ENCODE measurements at regions not wholly inside any gene's neighbourhood (a gene's known extent, or its start where the extent isn't known, plus 50 kb on each side); places are given as distances from the start of the nearest gene placed in this dataset.

DNA sequence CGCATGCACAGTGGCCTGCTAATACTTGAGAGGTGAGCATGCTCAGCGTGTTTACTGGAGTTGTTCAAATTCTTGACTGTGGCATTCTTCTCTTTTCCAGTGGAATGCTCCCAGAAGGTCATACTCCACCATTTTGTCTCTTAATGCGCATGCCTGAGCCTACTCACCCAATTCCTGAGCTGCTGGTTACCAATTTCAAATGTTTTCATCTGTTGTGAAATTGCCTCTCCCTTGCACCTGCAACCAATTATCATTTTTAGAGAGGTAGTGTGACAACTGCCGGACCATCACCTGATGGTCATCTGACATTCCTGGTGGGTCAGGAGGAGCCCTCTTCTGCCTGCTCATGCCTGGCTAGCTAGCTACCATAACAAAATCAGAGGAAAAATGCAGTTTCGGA lies 82.2 kb upstream of the LIFR start:
- H3K4ac ChIP-seq (ENCODE audit: low read length), result no peak overlapping the region
- no peak for DNase-seq (ENCODE audit: low spot score)
- no CpG with 5 or more reads among the region's 5 CpGs for WGBS, 2 donors (ENCODE audit: extremely low coverage in 2 of 2, insufficient read length in 2 of 2, insufficient replicate concordance in 1 of 2)

DNA sequence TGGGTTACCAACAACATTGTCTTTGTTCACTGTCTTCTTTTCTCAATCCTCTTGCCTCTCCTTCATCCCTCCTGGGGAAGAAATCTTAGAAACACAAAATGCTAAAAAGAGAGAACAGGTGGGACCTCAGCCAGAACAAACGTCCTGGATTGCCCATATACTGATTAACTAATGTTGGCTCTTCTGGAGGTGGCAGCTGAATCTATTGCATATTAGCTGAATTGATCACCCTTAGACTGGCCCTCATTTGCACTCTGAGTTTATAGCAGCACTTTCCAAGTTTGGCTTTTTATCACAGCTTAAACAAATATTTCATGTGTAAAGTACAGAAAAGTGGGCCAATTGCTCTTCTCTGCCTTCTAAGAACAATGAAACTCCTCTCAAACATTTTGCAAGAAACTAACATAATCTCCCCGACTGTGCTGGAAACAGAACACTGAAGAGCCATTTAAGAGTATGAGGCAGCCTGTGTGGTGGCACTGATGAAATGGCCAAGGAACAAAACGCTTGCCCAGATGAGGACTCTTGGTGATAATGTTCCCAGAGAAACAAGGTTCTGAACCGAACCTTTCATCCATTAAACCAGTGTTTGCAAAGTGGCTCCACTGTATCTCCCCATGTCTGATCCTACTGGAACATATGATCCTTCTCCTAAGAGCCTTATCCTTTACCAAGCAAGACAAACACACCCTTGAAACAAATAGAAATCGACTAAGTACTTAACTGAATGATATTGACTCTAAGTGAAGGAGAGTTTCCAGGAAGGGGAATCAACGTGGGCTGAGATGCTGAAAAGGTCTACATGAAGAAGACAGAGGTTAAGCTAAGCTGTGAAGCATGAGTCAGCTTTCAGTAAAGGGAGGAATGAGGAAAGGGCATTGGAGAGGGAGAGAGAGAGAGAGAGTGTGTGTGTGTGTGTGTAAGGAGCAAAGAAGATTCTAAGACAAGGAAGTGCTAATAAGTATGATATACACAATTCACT lies 83.2 kb upstream of the LIFR start:
- WGBS, 2 donors (ENCODE audit: extremely low coverage in 2 of 2, insufficient read length in 2 of 2, insufficient replicate concordance in 1 of 2), result no CpG with 5 or more reads among the region's 6 CpGs
- no peak overlapping the region for H3K27ac ChIP-seq (replicated peaks; ENCODE audit: low read length)

More for the DNA sequence above, 82.2 kb upstream of the LIFR start:
- Histone ChIP-seq H2AK5ac (ENCODE audit: low read depth, low read length) (no peak overlapping the region), H3K36me3 (replicated peaks in 1 of 2; ENCODE audit: control insufficient read depth in 2 of 2, insufficient read depth in 2 of 2, low read length in 2 of 2) (no peaks in the 10 kb centered on the region), H3K27me3 (ENCODE audit: control insufficient read depth in 3 of 3, insufficient read depth in 3 of 3, low read depth in 1 of 3, low read length in 3 of 3) (no peaks in the 10 kb centered on the region), H3K79me1 (ENCODE audit: low read depth, low read length) (no peaks in the 10 kb centered on the region), H2BK120ac (ENCODE audit: low read depth, low read length) (no peak overlapping the region), H3K14ac (ENCODE audit: low read length) (no peak overlapping the region), H2AFZ (ENCODE audit: low read length) (no peak overlapping the region), H3K4me3 (ENCODE audit: low read length in 2 of 2) (no peak overlapping the region), H2BK12ac (ENCODE audit: low read length) (no peak overlapping the region), H3K18ac (ENCODE audit: low read length) (no peak overlapping the region), H3K9me3 (replicated peaks in 1 of 2; ENCODE audit: control insufficient read depth in 2 of 2, insufficient read depth in 1 of 2, low read depth in 1 of 2, low read length in 2 of 2) (no peaks in the 10 kb centered on the region), H2BK5ac (ENCODE audit: low read length) (no peak overlapping the region), H4K91ac (ENCODE audit: low read depth, low read length, poor library complexity) (no peak overlapping the region), H2BK15ac (ENCODE audit: low read length) (no peak overlapping the region), H3K27ac (replicated peaks; ENCODE audit: low read length) (no peak overlapping the region), H3K4me2 (ENCODE audit: insufficient read depth, low read length, poor library complexity, severe bottlenecking) (no peak overlapping the region), H4K8ac (ENCODE audit: low read depth, low read length) (no peak overlapping the region), H3K23ac (ENCODE audit: low read depth, low read length, poor library complexity) (no peak overlapping the region), H3K4me1 (ENCODE audit: control insufficient read depth in 2 of 2, insufficient read depth in 1 of 2, low read depth in 1 of 2, low read length in 2 of 2) (peaks cover 0 to 3% of the 10 kb centered on the region in 2 donors), H3K9ac (ENCODE audit: low read depth, low read length, poor library complexity) (no peak overlapping the region)

DNA sequence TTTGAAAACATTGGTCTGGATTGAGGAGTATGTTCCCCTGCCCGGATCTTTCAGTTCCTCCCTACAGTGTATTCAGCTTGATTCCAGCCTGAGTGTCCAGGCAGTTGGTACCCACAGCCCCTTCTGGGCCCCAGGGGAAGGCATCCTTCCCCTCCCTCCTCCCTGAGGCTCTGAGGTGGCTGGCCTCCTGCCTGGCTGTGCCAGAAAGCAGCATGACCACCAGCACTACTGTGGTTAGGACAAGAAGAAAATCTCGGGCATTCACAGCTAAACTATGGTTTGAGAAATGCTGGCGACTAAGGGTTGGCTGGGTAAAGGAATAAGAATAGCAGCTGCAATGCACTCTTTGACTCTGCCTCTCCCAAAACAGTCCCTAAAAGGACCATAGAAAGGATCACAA lies 84.6 kb upstream of the LIFR start:
- H3K4me3 ChIP-seq (ENCODE audit: low read length in 2 of 2), result no peak overlapping the region
- no peak overlapping the region for H2BK15ac ChIP-seq (ENCODE audit: low read length)
- no CpG with 5 or more reads among the region's 3 CpGs for WGBS, 2 donors (ENCODE audit: extremely low coverage in 2 of 2, insufficient read length in 2 of 2, insufficient replicate concordance in 1 of 2)
- peak overlapping the region; percentile 44 for H3K18ac ChIP-seq (ENCODE audit: low read length)
- H3K4me2 ChIP-seq (ENCODE audit: insufficient read depth, low read length, poor library complexity, severe bottlenecking), result no peak overlapping the region
- H2BK12ac ChIP-seq (ENCODE audit: low read length), result no peak overlapping the region
- no peaks in the 10 kb centered on the region for H3K9me3 ChIP-seq (replicated peaks in 1 of 2; ENCODE audit: control insufficient read depth in 2 of 2, insufficient read depth in 1 of 2, low read depth in 1 of 2, low read length in 2 of 2)
- H4K8ac ChIP-seq (ENCODE audit: low read depth, low read length), result no peak overlapping the region
- H3K27ac ChIP-seq (replicated peaks; ENCODE audit: low read length), result no peak overlapping the region
- no peak overlapping the region for H3K23ac ChIP-seq (ENCODE audit: low read depth, low read length, poor library complexity)
- H2BK120ac ChIP-seq (ENCODE audit: low read depth, low read length), result no peak overlapping the region
- peak overlapping the region; percentile 42 for H2AFZ ChIP-seq (ENCODE audit: low read length)
- no peak for DNase-seq (ENCODE audit: low spot score)
- H3K4ac ChIP-seq (ENCODE audit: low read length), result no peak overlapping the region
- H3K4me1 ChIP-seq (ENCODE audit: control insufficient read depth in 2 of 2, insufficient read depth in 1 of 2, low read depth in 1 of 2, low read length in 2 of 2), result peaks cover 0 to 3% of the 10 kb centered on the region in 2 donors
- no peak overlapping the region for H4K91ac ChIP-seq (ENCODE audit: low read depth, low read length, poor library complexity)
- no peaks in the 10 kb centered on the region for H3K79me1 ChIP-seq (ENCODE audit: low read depth, low read length)
- no peak overlapping the region for H3K9ac ChIP-seq (ENCODE audit: low read depth, low read length, poor library complexity)
- H2BK5ac ChIP-seq (ENCODE audit: low read length), result no peak overlapping the region
- no peak overlapping the region for H3K14ac ChIP-seq (ENCODE audit: low read length)
- H2AK5ac ChIP-seq (ENCODE audit: low read depth, low read length), result no peak overlapping the region
- no peaks in the 10 kb centered on the region for H3K27me3 ChIP-seq (ENCODE audit: control insufficient read depth in 3 of 3, insufficient read depth in 3 of 3, low read depth in 1 of 3, low read length in 3 of 3)
- no peaks in the 10 kb centered on the region for H3K36me3 ChIP-seq (replicated peaks in 1 of 2; ENCODE audit: control insufficient read depth in 2 of 2, insufficient read depth in 2 of 2, low read length in 2 of 2)

More for the DNA sequence above, 83.2 kb upstream of the LIFR start:
- Histone ChIP-seq H3K4me2 (ENCODE audit: insufficient read depth, low read length, poor library complexity, severe bottlenecking) (no peak overlapping the region), H3K9me3 (replicated peaks in 1 of 2; ENCODE audit: control insufficient read depth in 2 of 2, insufficient read depth in 1 of 2, low read depth in 1 of 2, low read length in 2 of 2) (no peaks in the 10 kb centered on the region), H3K9ac (ENCODE audit: low read depth, low read length, poor library complexity) (no peak overlapping the region), H2AFZ (ENCODE audit: low read length) (no peak overlapping the region), H3K27me3 (ENCODE audit: control insufficient read depth in 3 of 3, insufficient read depth in 3 of 3, low read depth in 1 of 3, low read length in 3 of 3) (no peaks in the 10 kb centered on the region), H2BK5ac (ENCODE audit: low read length) (no peak overlapping the region), H3K23ac (ENCODE audit: low read depth, low read length, poor library complexity) (no peak overlapping the region), H3K18ac (ENCODE audit: low read length) (no peak overlapping the region), H2AK5ac (ENCODE audit: low read depth, low read length) (no peak overlapping the region), H3K4me3 (ENCODE audit: low read length in 2 of 2) (no peak overlapping the region), H2BK12ac (ENCODE audit: low read length) (no peak overlapping the region), H3K36me3 (replicated peaks in 1 of 2; ENCODE audit: control insufficient read depth in 2 of 2, insufficient read depth in 2 of 2, low read length in 2 of 2) (no peaks in the 10 kb centered on the region), H2BK120ac (ENCODE audit: low read depth, low read length) (no peak overlapping the region), H4K91ac (ENCODE audit: low read depth, low read length, poor library complexity) (no peak overlapping the region), H3K4me1 (ENCODE audit: control insufficient read depth in 2 of 2, insufficient read depth in 1 of 2, low read depth in 1 of 2, low read length in 2 of 2) (peaks cover 0 to 3% of the 10 kb centered on the region in 2 donors), H3K14ac (ENCODE audit: low read length) (no peak overlapping the region), H4K8ac (ENCODE audit: low read depth, low read length) (no peak overlapping the region), H2BK15ac (ENCODE audit: low read length) (no peak overlapping the region), H3K79me1 (ENCODE audit: low read depth, low read length) (no peaks in the 10 kb centered on the region), H3K4ac (ENCODE audit: low read length) (no peak overlapping the region)
- no peak for DNase-seq (ENCODE audit: low spot score)

DNA sequence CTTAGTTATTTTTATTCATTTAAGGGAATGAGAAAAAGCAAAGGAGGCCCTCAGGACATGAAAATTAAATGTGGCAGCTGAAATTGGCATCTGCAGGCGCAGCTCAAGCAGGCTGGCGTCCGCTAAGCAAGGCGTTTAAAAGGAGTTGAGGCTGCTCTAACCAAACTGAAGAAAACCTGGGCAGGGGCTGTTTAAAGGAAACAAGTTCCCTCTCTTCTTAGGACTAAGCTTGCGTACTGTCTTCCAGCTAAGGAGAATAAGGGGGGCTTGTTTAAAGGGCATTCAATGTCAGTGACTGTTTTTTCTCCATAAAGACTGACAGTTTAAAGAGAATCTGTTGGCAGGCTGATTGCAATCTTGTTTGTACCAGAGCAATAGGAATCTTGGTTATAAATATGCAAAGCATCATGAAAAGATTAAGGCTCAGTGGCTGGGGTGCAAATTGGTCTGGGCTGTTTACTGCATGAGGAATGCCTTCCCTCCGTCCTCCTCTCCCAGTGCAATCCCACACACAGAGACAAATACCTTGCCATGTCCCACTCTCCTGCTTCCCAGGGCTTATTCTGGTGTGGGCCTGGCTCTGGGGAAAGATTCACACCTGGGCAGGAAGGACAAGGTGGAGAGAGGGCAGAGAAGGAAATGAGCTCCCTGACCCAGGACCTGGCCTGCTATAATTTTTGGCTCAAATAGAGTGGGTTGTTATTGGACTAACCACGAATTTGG lies 85.9 kb upstream of the LIFR start:
- WGBS, 2 donors (ENCODE audit: extremely low coverage in 2 of 2, insufficient read length in 2 of 2, insufficient replicate concordance in 1 of 2), result no CpG with 5 or more reads among the region's 7 CpGs
- Histone ChIP-seq H2AFZ (ENCODE audit: low read length) (peak overlapping the region; percentile 44), H3K9me3 (replicated peaks in 1 of 2; ENCODE audit: control insufficient read depth in 2 of 2, insufficient read depth in 1 of 2, low read depth in 1 of 2, low read length in 2 of 2) (no peaks in the 10 kb centered on the region), H3K4me3 (ENCODE audit: low read length in 2 of 2) (no peak overlapping the region), H2BK15ac (ENCODE audit: low read length) (no peak overlapping the region), H3K14ac (ENCODE audit: low read length) (no peak overlapping the region), H3K27me3 (ENCODE audit: control insufficient read depth in 3 of 3, insufficient read depth in 3 of 3, low read depth in 1 of 3, low read length in 3 of 3) (no peaks in the 10 kb centered on the region), H3K23ac (ENCODE audit: low read depth, low read length, poor library complexity) (no peak overlapping the region), H3K36me3 (replicated peaks in 1 of 2; ENCODE audit: control insufficient read depth in 2 of 2, insufficient read depth in 2 of 2, low read length in 2 of 2) (no peaks in the 10 kb centered on the region), H3K4me2 (ENCODE audit: insufficient read depth, low read length, poor library complexity, severe bottlenecking) (no peak overlapping the region), H2BK12ac (ENCODE audit: low read length) (no peak overlapping the region), H3K4me1 (ENCODE audit: control insufficient read depth in 2 of 2, insufficient read depth in 1 of 2, low read depth in 1 of 2, low read length in 2 of 2) (peaks cover 0 to 3% of the 10 kb centered on the region in 2 donors), H3K4ac (ENCODE audit: low read length) (no peak overlapping the region), H2BK120ac (ENCODE audit: low read depth, low read length) (no peak overlapping the region), H3K79me1 (ENCODE audit: low read depth, low read length) (no peaks in the 10 kb centered on the region), H4K8ac (ENCODE audit: low read depth, low read length) (no peak overlapping the region), H4K91ac (ENCODE audit: low read depth, low read length, poor library complexity) (no peak overlapping the region), H3K18ac (ENCODE audit: low read length) (no peak overlapping the region), H2BK5ac (ENCODE audit: low read length) (no peak overlapping the region), H3K27ac (replicated peaks; ENCODE audit: low read length) (no peak overlapping the region), H2AK5ac (ENCODE audit: low read depth, low read length) (no peak overlapping the region), H3K9ac (ENCODE audit: low read depth, low read length, poor library complexity) (peak overlapping the region; percentile 38)
- DNase-seq (ENCODE audit: low spot score), result no peak

Data from neuronal stem cell (in vitro differentiated cells).